ENCODE measurements at regions not wholly inside any gene's neighbourhood (a gene's known extent, or its start where the extent isn't known, plus 50 kb on each side); places are given as distances from the start of the nearest gene placed in this dataset.

- no peaks in the 10 kb centered on the region for H3K4me1 ChIP-seq
- no peak for DNase-seq
- no peak overlapping the region for H3K4me3 ChIP-seq
- H3K27me3 ChIP-seq, result no peaks in the 10 kb centered on the region
- no peak for ATAC-seq
- no peak for TF ChIP-seq CTCF (IDR thresholded peaks at IDR 0.05)
- no peaks in the 10 kb centered on the region for H3K9me3 ChIP-seq
- no peak overlapping the region for H3K27ac ChIP-seq
- no peaks in the 10 kb centered on the region for H3K36me3 ChIP-seq
- intact Hi-C loops (cut with DNase I), result no loop called here
Measured at GRCh38 chr6:145086197-145086596, 649.1 kb downstream of the EPM2A start.

- no peaks in the 10 kb centered on the region for H3K4me1 ChIP-seq
- DNase-seq (no peak), ATAC-seq (no peak)
- H3K9me3 ChIP-seq, result no peaks in the 10 kb centered on the region
- TF ChIP-seq CTCF (IDR thresholded peaks at IDR 0.05), result no peak
- no peaks in the 10 kb centered on the region for H3K36me3 ChIP-seq
- no peaks in the 10 kb centered on the region for H3K27me3 ChIP-seq
- no peak overlapping the region for H3K4me3 ChIP-seq
- intact Hi-C loops (cut with DNase I), result no loop called here
- H3K27ac ChIP-seq, result no peak overlapping the region
Measured at GRCh38 chr6:145087034-145087433, 648.3 kb downstream of the EPM2A start.

GRCh38 chr6:145090801-145091585, 644.3 kb downstream of the EPM2A start:
- DNase-seq, result no peak
- ATAC-seq, result no peak
- Histone ChIP-seq H3K4me3 (no peak overlapping the region), H3K4me1 (no peaks in the 10 kb centered on the region), H3K36me3 (no peaks in the 10 kb centered on the region), H3K27me3 (no peaks in the 10 kb centered on the region), H3K9me3 (no peaks in the 10 kb centered on the region), H3K27ac (no peak overlapping the region)
- intact Hi-C loops (cut with DNase I), result no loop called here
- no peak for TF ChIP-seq CTCF (IDR thresholded peaks at IDR 0.05)

GRCh38 chr6:145091586-145092142, 643.7 kb downstream of the EPM2A start:
- Histone ChIP-seq H3K36me3 (no peaks in the 10 kb centered on the region), H3K27me3 (no peaks in the 10 kb centered on the region), H3K9me3 (no peaks in the 10 kb centered on the region), H3K4me1 (no peaks in the 10 kb centered on the region), H3K4me3 (no peak overlapping the region), H3K27ac (no peak overlapping the region)
- DNase-seq (no peak), ATAC-seq (no peak)
- TF ChIP-seq CTCF (IDR thresholded peaks at IDR 0.05), result no peak
- intact Hi-C loops (cut with DNase I), result no loop called here

- Histone ChIP-seq H3K4me3 (no peak overlapping the region), H3K9me3 (peaks cover 0 to 7% of the 10 kb centered on the region in 2 donors), H3K27me3 (no peaks in the 10 kb centered on the region), H3K4me1 (no peaks in the 10 kb centered on the region), H3K36me3 (no peaks in the 10 kb centered on the region), H3K27ac (no peak overlapping the region)
- TF ChIP-seq CTCF (IDR thresholded peaks at IDR 0.05), result no peak
- ATAC-seq, result no peak
- no peak for DNase-seq
- intact Hi-C loops (cut with DNase I), result no loop called here
Measured at GRCh38 chr6:145092554-145092953, 642.8 kb downstream of the EPM2A start.
